CD4-positive, alpha-beta T cell treated with Interleukin-15 for 4 hours (primary cell): ENCODE measurements at regions not wholly inside any gene's neighbourhood (a gene's known extent, or its start where the extent isn't known, plus 50 kb on each side); places are given as distances from the start of the nearest gene placed in this dataset.

Source experiments
- DNase-seq: peaks from one replicate; pipeline ENCODE4 v3.0.0-alpha.2; 2020; ENCODE audit warnings: low spot score

- DNase-seq = no peak
Observed at GRCh38 chr18:10284540-10285282, 169.7 kb upstream of the APCDD1 start.

GRCh38 chr18:10285283-10285640 lies 169.2 kb upstream of the APCDD1 start:
- DNase-seq = no peak

GRCh38 chr18:10286580-10287150 lies 167.8 kb upstream of the APCDD1 start:
- no peak for DNase-seq

- DNase-seq = no peak
Observed at GRCh38 chr18:10289251-10289650, 165.2 kb upstream of the APCDD1 start.

GRCh38 chr18:10289951-10290637 lies 164.3 kb upstream of the APCDD1 start:
- DNase-seq = no peak

- no peak for DNase-seq
Observed at GRCh38 chr18:10290638-10291235, 163.7 kb upstream of the APCDD1 start.

- DNase-seq = no peak
Observed at GRCh38 chr18:10291568-10291981, 162.9 kb upstream of the APCDD1 start.

GRCh38 chr18:10293966-10294365 lies 160.5 kb upstream of the APCDD1 start:
- DNase-seq = no peak

- no peak for DNase-seq
Observed at GRCh38 chr18:10295751-10296150, 158.7 kb upstream of the APCDD1 start.

- no peak for DNase-seq
Observed at GRCh38 chr18:10296491-10296890, 157.9 kb upstream of the APCDD1 start.

GRCh38 chr18:10297086-10297485 lies 157.3 kb upstream of the APCDD1 start:
- DNase-seq = no peak

GRCh38 chr18:10298346-10298745 lies 156.1 kb upstream of the APCDD1 start:
- no peak for DNase-seq

GRCh38 chr18:10299643-10300042 lies 154.8 kb upstream of the APCDD1 start:
- DNase-seq = no peak

GRCh38 chr18:10300739-10301138 lies 153.7 kb upstream of the APCDD1 start:
- DNase-seq = no peak

- no peak for DNase-seq
Observed at GRCh38 chr18:10301831-10302483, 152.5 kb upstream of the APCDD1 start.

- no peak for DNase-seq
Observed at GRCh38 chr18:10303171-10303570, 151.3 kb upstream of the APCDD1 start.

- DNase-seq = no peak
Observed at GRCh38 chr18:10304853-10305252, 149.6 kb upstream of the APCDD1 start.

- no peak for DNase-seq
Observed at GRCh38 chr18:10306779-10307178, 147.7 kb upstream of the APCDD1 start.

GRCh38 chr18:10308154-10308553 lies 146.3 kb upstream of the APCDD1 start:
- DNase-seq = no peak

- no peak for DNase-seq
Observed at GRCh38 chr18:10310626-10311025, 143.8 kb upstream of the APCDD1 start.

GRCh38 chr18:10312326-10313015 lies 142.0 kb upstream of the APCDD1 start:
- no peak for DNase-seq

- no peak for DNase-seq
Observed at GRCh38 chr18:10313016-10313342, 141.5 kb upstream of the APCDD1 start.
